ENCODE measurements at regions not wholly inside any gene's neighbourhood (a gene's known extent, or its start where the extent isn't known, plus 50 kb on each side); places are given as distances from the start of the nearest gene placed in this dataset.

GRCh38 chr4:133585323-133585722 lies 436.2 kb downstream of the PCDH10 start:
- Histone ChIP-seq H3K27ac (no peak overlapping the region), H3K4me3 (no peak overlapping the region), H3K9me3 (peaks cover 0 to 5% (median 0%) of the 10 kb centered on the region in 12 donors), H3K36me3 (no peaks in the 10 kb centered on the region), H3K27me3 (no peaks in the 10 kb centered on the region), H3K4me1 (no peaks in the 10 kb centered on the region)
- WGBS, 4 donors: 81 to 90% (median 88%) methylated on average over 8 of the region's 8 CpGs
- DNase-seq (no peak), ATAC-seq (no peak)
- no peak for TF ChIP-seq POLR2A (IDR thresholded peaks at IDR 0.05)
- TF ChIP-seq CTCF (IDR thresholded peaks at IDR 0.05): no peak
- intact Hi-C loops (cut with DNase I): no loop called here

DNA sequence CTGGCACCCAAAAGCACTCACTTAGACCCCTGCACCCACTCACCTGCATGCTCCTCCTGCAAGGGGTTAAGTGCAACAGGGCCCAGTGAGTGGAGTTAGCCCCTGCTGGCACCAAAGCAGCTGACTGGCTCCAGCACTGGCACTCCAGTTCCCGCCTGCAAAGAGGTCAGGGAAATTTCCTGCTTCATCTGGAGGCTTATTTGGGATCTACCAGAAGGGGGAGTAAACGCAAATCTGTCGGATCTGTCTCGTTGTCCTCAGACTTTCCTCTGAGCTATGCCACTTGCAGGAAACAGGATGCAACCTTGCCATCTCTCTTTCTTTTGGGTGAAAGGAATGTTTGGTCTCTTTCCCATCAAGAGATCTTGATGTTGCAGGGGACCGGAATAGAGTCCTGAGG lies 435.6 kb downstream of the PCDH10 start:
- ATAC-seq (no peak), DNase-seq (no peak)
- TF ChIP-seq POLR2A (IDR thresholded peaks at IDR 0.05) (no peak), CTCF (IDR thresholded peaks at IDR 0.05) (no peak)
- no peaks in the 10 kb centered on the region for H3K4me1 ChIP-seq
- no peaks in the 10 kb centered on the region for H3K27me3 ChIP-seq
- intact Hi-C loops (cut with DNase I): no loop called here
- H3K9me3 ChIP-seq: peaks cover 0 to 5% (median 0%) of the 10 kb centered on the region in 12 donors
- no peak overlapping the region for H3K27ac ChIP-seq
- 75 to 82% (median 77%) methylated on average over 3 to 5 of the region's 5 CpGs for WGBS, 4 donors
- H3K36me3 ChIP-seq: no peaks in the 10 kb centered on the region
- no peak overlapping the region for H3K4me3 ChIP-seq

- Histone ChIP-seq H3K27ac (no peak overlapping the region), H3K9me3 (peaks cover 0 to 5% (median 0%) of the 10 kb centered on the region in 12 donors), H3K36me3 (no peaks in the 10 kb centered on the region), H3K4me3 (no peak overlapping the region), H3K4me1 (no peaks in the 10 kb centered on the region), H3K27me3 (no peaks in the 10 kb centered on the region)
- no peak for TF ChIP-seq POLR2A (IDR thresholded peaks at IDR 0.05)
- TF ChIP-seq CTCF (IDR thresholded peaks at IDR 0.05): no peak
- DNase-seq: no peak
- ATAC-seq: no peak
- intact Hi-C loops (cut with DNase I): no loop called here
- whole genome bisulfite sequencing, 4 donors: 94 to 99% (median 96%) methylated on average over 2 of the region's 2 CpGs
Measured at GRCh38 chr4:133581996-133582619, 433.0 kb downstream of the PCDH10 start.

DNA sequence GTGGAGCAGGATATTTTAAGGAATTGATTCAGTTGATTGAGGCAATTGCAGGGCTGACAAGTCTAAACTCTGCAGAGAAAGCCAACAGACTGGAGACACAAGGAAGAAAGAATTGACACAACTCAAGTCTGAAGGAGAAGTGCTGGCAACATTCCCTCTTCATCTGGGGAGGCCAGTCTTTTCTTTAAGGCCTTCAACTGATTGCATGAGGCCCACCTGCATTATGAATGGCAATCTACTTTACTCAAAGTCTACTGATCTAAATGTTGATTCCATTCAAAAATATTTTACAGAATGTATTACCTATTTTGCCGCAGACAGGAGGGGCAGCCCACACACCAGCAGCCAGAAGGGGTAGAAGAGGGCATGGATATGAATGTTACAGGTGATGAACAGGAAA lies 425.2 kb downstream of the PCDH10 start:
- H3K4me3 ChIP-seq: no peak overlapping the region
- no peaks in the 10 kb centered on the region for H3K9me3 ChIP-seq
- ATAC-seq (no peak), DNase-seq (no peak)
- intact Hi-C loops (cut with DNase I): no loop called here
- TF ChIP-seq POLR2A (IDR thresholded peaks at IDR 0.05) (no peak), CTCF (IDR thresholded peaks at IDR 0.05) (no peak)
- no peaks in the 10 kb centered on the region for H3K27me3 ChIP-seq
- H3K27ac ChIP-seq: no peak overlapping the region
- H3K36me3 ChIP-seq: no peaks in the 10 kb centered on the region
- WGBS, 4 donors: 76 to 98% (median 91%) methylated on average over 1 of the region's 1 CpG
- H3K4me1 ChIP-seq: no peaks in the 10 kb centered on the region
